GM23338 (cell line): ENCODE measurements at regions not wholly inside any gene's neighbourhood (a gene's known extent, or its start where the extent isn't known, plus 50 kb on each side); places are given as distances from the start of the nearest gene placed in this dataset.

Experiments
- ATAC-seq: fragments of 200-7000 bp; cut with Tn5 transposase; 3 replicates; pipeline ENCODE4 v1.9.1; 2020
- DNase-seq: peaks from one replicate; pipeline ENCODE4 v3.0.0-alpha.2; 2015; ENCODE audit warnings: low spot score
- H2AFZ ChIP-seq: fragments of 200-600 bp; sonication (generic); 2 replicates; pipeline ENCODE4 v1.8.0; 2016; ENCODE audit warnings: antibody characterized with exemption, mild to moderate bottlenecking, moderate library complexity
- H3F3A ChIP-seq: fragments of 200-600 bp; sonication (generic); replicated peaks from 2 replicates; pipeline ENCODE4 v1.8.0; 2017; ENCODE audit warnings: antibody characterized with exemption, mixed run types, low read depth
- H3K27ac ChIP-seq: fragments of 200-600 bp; sonication (generic); 2 replicates; pipeline ENCODE4 v1.6.1; 2016; ENCODE audit warnings: low read depth
- H3K27me3 ChIP-seq: fragments of 200-600 bp; sonication (generic); 2 replicates; pipeline ENCODE4 v1.8.0; 2016; ENCODE audit warnings: mild to moderate bottlenecking, mixed run types, moderate library complexity; ENCODE audit not compliant: insufficient read depth
- H3K36me3 ChIP-seq: fragments of 200-600 bp; sonication (generic); 2 replicates; pipeline ENCODE4 v1.8.0; 2016; ENCODE audit warnings: mild to moderate bottlenecking; ENCODE audit not compliant: insufficient read depth
- H3K4me1 ChIP-seq: fragments of 200-600 bp; sonication (generic); 2 replicates; pipeline ENCODE4 v1.8.0; 2016; ENCODE audit warnings: mild to moderate bottlenecking, moderate library complexity; ENCODE audit not compliant: insufficient read depth
- H3K4me2 ChIP-seq: fragments of 200-600 bp; sonication (generic); 2 replicates; pipeline ENCODE4 v1.7.1; 2017; ENCODE audit warnings: mixed run types
- H3K4me3 ChIP-seq: fragments of 200-600 bp; sonication (generic); 2 replicates; pipeline ENCODE4 v1.6.1; 2016; ENCODE audit warnings: mixed run types
- H3K79me2 ChIP-seq: fragments of 200-600 bp; sonication (generic); replicated peaks from 2 replicates; pipeline ENCODE4 v1.8.0; 2017; ENCODE audit warnings: mild to moderate bottlenecking; ENCODE audit not compliant: insufficient read depth
- H3K9me2 ChIP-seq: fragments of 200-600 bp; sonication (generic); 2 replicates; pipeline ENCODE4 v1.8.0; 2017; ENCODE audit not compliant: insufficient read depth
- H4K20me1 ChIP-seq: fragments of 200-600 bp; sonication (generic); replicated peaks from 2 replicates; pipeline ENCODE4 v1.8.0; 2017; ENCODE audit warnings: mild to moderate bottlenecking; ENCODE audit not compliant: insufficient read depth
- H3K27ac Mint-ChIP-seq: 2 replicates; pipeline ENCODE4 v1.8.0; 2020; ENCODE audit warnings: inconsistent platforms, mild to moderate bottlenecking, moderate library complexity, mixed read lengths
- H3K27me3 Mint-ChIP-seq: 3 replicates; pipeline ENCODE4 v1.8.0; 2022; ENCODE audit warnings: low read depth, mild to moderate bottlenecking, moderate library complexity, mixed read lengths, inconsistent platforms; ENCODE audit not compliant: insufficient read depth, poor library complexity
- H3K36me3 Mint-ChIP-seq: 3 replicates; pipeline ENCODE4 v1.8.0; 2021; ENCODE audit warnings: low read depth, mild to moderate bottlenecking, inconsistent platforms, moderate library complexity, mixed read lengths
- H3K4me1 Mint-ChIP-seq: 3 replicates; pipeline ENCODE4 v1.8.0; 2020; ENCODE audit warnings: mild to moderate bottlenecking, inconsistent platforms, mixed read lengths
- H3K4me3 Mint-ChIP-seq: 3 replicates; pipeline ENCODE4 v1.8.0; 2021; ENCODE audit warnings: moderate library complexity, mild to moderate bottlenecking, inconsistent platforms, mixed read lengths
- H3K9me3 Mint-ChIP-seq: 3 replicates; pipeline ENCODE4 v1.8.0; 2020; ENCODE audit warnings: moderate library complexity, mild to moderate bottlenecking, inconsistent platforms, mixed read lengths
- EZH2 ChIP-seq: fragments of 200-600 bp; sonication (generic); IDR thresholded peaks from one replicate; pipeline ENCODE4 v1.8.0; 2017; ENCODE audit warnings: antibody characterized with exemption, mild to moderate bottlenecking, low read depth; ENCODE audit not compliant: unreplicated experiment
- EZH2phosphoT487 ChIP-seq: fragments of 200-600 bp; sonication (generic); IDR thresholded peaks from one replicate; pipeline ENCODE4 v1.8.1; 2018; ENCODE audit warnings: antibody characterized with exemption; ENCODE audit not compliant: unreplicated experiment
- JUNB ChIP-seq: IDR thresholded peaks from one replicate; pipeline ENCODE4 v1.6.1; 2016; ENCODE audit warnings: antibody characterized with exemption; ENCODE audit not compliant: unreplicated experiment
- NANOG ChIP-seq: IDR thresholded peaks from 2 replicates; pipeline ENCODE4 v1.6.1; 2016; ENCODE audit warnings: antibody characterized with exemption, borderline replicate concordance
- STAT1 ChIP-seq: IDR thresholded peaks from one replicate; pipeline ENCODE4 v1.6.1; 2016; ENCODE audit warnings: antibody characterized with exemption; ENCODE audit not compliant: unreplicated experiment
- ZNF114 ChIP-seq: fragments of 250-450 bp; sonication (Bioruptor Pico); IDR thresholded peaks from 2 replicates; pipeline ENCODE4 v1.5.0; 2020; ENCODE audit warnings: mild to moderate bottlenecking, moderate library complexity
- TF ChIP-seq, protein P1 (sequence below): IDR thresholded peaks from one replicate; pipeline ENCODE4 v1.6.1; 2018; ENCODE audit warnings: antibody characterized with exemption; ENCODE audit not compliant: unreplicated experiment
- TF ChIP-seq, protein P2 (sequence below): IDR thresholded peaks from 2 replicates; pipeline ENCODE4 v1.6.1; 2016; ENCODE audit warnings: antibody characterized with exemption

GRCh38 chr6:102352552-102352951 lies 959.0 kb downstream of the GRIK2 start (continued):
- TF ChIP-seq, protein P1, sequence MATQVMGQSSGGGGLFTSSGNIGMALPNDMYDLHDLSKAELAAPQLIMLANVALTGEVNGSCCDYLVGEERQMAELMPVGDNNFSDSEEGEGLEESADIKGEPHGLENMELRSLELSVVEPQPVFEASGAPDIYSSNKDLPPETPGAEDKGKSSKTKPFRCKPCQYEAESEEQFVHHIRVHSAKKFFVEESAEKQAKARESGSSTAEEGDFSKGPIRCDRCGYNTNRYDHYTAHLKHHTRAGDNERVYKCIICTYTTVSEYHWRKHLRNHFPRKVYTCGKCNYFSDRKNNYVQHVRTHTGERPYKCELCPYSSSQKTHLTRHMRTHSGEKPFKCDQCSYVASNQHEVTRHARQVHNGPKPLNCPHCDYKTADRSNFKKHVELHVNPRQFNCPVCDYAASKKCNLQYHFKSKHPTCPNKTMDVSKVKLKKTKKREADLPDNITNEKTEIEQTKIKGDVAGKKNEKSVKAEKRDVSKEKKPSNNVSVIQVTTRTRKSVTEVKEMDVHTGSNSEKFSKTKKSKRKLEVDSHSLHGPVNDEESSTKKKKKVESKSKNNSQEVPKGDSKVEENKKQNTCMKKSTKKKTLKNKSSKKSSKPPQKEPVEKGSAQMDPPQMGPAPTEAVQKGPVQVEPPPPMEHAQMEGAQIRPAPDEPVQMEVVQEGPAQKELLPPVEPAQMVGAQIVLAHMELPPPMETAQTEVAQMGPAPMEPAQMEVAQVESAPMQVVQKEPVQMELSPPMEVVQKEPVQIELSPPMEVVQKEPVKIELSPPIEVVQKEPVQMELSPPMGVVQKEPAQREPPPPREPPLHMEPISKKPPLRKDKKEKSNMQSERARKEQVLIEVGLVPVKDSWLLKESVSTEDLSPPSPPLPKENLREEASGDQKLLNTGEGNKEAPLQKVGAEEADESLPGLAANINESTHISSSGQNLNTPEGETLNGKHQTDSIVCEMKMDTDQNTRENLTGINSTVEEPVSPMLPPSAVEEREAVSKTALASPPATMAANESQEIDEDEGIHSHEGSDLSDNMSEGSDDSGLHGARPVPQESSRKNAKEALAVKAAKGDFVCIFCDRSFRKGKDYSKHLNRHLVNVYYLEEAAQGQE = no peak
- TF ChIP-seq EZH2 (no peak), EZH2phosphoT487 (no peak)

- peaks cover 4% of the 10 kb centered on the region; the same call in 2 of the 3 replicates for H3K9me3 Mint-ChIP-seq
- peaks cover 6% of the 10 kb centered on the region; the same call in 1 of the 3 replicates for H3K36me3 Mint-ChIP-seq
- Histone ChIP-seq H3K9me2 (no peaks in the 10 kb centered on the region), H3K27ac (no peak overlapping the region), H3K4me1 (no peaks in the 10 kb centered on the region), H3K4me3 (no peak overlapping the region), H4K20me1 (no peaks in the 10 kb centered on the region), H2AFZ (no peak overlapping the region), H3F3A (no peaks in the 10 kb centered on the region), H3K36me3 (no peaks in the 10 kb centered on the region), H3K27me3 (no peaks in the 10 kb centered on the region), H3K4me2 (no peak overlapping the region), H3K79me2 (no peaks in the 10 kb centered on the region)
- H3K4me1 Mint-ChIP-seq = no peaks in the 10 kb centered on the region
- ATAC-seq (no peak), DNase-seq (no peak)
- H3K4me3 Mint-ChIP-seq = no peak overlapping the region
- H3K27ac Mint-ChIP-seq = no peak overlapping the region
- TF ChIP-seq ZNF114 (CRISPR knock-in tag) (no peak), JUNB (no peak), EZH2phosphoT487 (no peak), NANOG (no peak)
- H3K27me3 Mint-ChIP-seq = no peaks in the 10 kb centered on the region
Observed at GRCh38 chr6:102344769-102345168, 951.3 kb downstream of the GRIK2 start.

DNA sequence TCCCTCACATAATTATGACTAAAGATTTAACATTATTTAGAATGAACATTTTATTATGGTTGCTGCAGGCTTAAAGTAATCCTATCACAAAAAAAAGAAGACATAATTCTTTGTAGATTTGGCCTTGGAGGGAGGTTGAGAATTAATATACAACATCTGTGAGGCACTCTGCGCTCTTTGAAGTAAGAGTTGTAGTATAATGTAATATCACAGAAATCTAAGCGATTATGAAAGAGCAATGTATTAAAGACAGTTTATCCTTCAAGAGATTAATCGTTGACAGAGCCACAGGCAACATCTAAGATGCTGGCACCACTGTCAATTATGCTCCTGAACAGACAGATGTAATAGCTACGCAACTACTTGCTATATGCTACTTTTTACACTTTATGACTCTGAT lies 946.8 kb downstream of the GRIK2 start:
- Mint-ChIP-seq H3K4me3 (no peak overlapping the region), H3K36me3 (no peaks in the 10 kb centered on the region), H3K9me3 (no peaks in the 10 kb centered on the region), H3K27ac (no peak overlapping the region), H3K27me3 (no peaks in the 10 kb centered on the region), H3K4me1 (no peaks in the 10 kb centered on the region)
- Histone ChIP-seq H3K27ac (no peak overlapping the region), H3K9me2 (no peaks in the 10 kb centered on the region), H3K4me3 (no peak overlapping the region), H3K4me1 (no peaks in the 10 kb centered on the region), H3K27me3 (no peaks in the 10 kb centered on the region), H2AFZ (no peak overlapping the region), H4K20me1 (no peaks in the 10 kb centered on the region), H3F3A (no peaks in the 10 kb centered on the region), H3K36me3 (no peaks in the 10 kb centered on the region), H3K79me2 (no peaks in the 10 kb centered on the region), H3K4me2 (no peak overlapping the region)
- ATAC-seq (no peak), DNase-seq (no peak)
- TF ChIP-seq, protein P1 = no peak
- TF ChIP-seq STAT1 = no peak
- TF ChIP-seq JUNB = no peak
- no peak for TF ChIP-seq EZH2phosphoT487
- no peak for TF ChIP-seq ZNF114 (CRISPR knock-in tag)
- TF ChIP-seq NANOG = no peak
- TF ChIP-seq EZH2 = no peak
- TF ChIP-seq, protein P2, sequence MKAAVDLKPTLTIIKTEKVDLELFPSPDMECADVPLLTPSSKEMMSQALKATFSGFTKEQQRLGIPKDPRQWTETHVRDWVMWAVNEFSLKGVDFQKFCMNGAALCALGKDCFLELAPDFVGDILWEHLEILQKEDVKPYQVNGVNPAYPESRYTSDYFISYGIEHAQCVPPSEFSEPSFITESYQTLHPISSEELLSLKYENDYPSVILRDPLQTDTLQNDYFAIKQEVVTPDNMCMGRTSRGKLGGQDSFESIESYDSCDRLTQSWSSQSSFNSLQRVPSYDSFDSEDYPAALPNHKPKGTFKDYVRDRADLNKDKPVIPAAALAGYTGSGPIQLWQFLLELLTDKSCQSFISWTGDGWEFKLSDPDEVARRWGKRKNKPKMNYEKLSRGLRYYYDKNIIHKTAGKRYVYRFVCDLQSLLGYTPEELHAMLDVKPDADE = no peak
